GM18858 (cell line): ENCODE measurements at regions not wholly inside any gene's neighbourhood (a gene's known extent, or its start where the extent isn't known, plus 50 kb on each side); places are given as distances from the start of the nearest gene placed in this dataset.
"Not testable (repeated sequence)": the region's sequence is repeated elsewhere in the genome, so short reads cannot be mapped to it uniquely, and the experiment has no call there.

ENCODE experiments used
- ATAC-seq: cut with Tn5 transposase; IDR thresholded peaks from one replicate; pipeline ENCODE4 v1.9.1; 2021; ENCODE audit not compliant: unreplicated experiment

GRCh38 chr13:81340118-81341069 is 999.5 kb upstream of the SPRY2 start:
- not testable (repeated sequence) for ATAC-seq

GRCh38 chr13:81339666-81340065 is 998.7 kb upstream of the SPRY2 start:
- not testable (repeated sequence) for ATAC-seq

GRCh38 chr13:81334481-81334880 is 993.6 kb upstream of the SPRY2 start:
- ATAC-seq: no peak

GRCh38 chr13:81326913-81327312 is 986.0 kb upstream of the SPRY2 start:
- no peak for ATAC-seq

DNA sequence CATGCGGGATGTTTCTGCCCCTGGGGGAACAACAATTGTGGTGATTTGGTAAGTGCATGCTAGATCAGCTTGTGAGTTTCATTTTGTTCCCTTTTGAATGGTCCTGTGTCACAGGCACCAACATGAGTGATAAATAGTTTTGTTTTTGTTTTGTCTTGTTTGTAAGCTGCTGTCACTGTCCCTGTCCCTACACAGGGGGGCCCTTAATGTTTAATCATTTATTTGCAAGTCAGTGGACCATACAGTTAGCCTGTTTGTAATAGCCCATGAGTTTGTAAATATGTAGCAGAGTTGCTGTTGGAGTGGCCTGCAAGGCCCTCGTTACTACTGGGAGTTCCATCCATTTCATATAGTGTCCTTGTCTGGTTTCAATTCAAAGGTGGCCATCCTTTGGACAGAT is 979.6 kb upstream of the SPRY2 start:
- ATAC-seq: no peak

GRCh38 chr13:81319351-81319750 is 978.4 kb upstream of the SPRY2 start:
- no peak for ATAC-seq

DNA sequence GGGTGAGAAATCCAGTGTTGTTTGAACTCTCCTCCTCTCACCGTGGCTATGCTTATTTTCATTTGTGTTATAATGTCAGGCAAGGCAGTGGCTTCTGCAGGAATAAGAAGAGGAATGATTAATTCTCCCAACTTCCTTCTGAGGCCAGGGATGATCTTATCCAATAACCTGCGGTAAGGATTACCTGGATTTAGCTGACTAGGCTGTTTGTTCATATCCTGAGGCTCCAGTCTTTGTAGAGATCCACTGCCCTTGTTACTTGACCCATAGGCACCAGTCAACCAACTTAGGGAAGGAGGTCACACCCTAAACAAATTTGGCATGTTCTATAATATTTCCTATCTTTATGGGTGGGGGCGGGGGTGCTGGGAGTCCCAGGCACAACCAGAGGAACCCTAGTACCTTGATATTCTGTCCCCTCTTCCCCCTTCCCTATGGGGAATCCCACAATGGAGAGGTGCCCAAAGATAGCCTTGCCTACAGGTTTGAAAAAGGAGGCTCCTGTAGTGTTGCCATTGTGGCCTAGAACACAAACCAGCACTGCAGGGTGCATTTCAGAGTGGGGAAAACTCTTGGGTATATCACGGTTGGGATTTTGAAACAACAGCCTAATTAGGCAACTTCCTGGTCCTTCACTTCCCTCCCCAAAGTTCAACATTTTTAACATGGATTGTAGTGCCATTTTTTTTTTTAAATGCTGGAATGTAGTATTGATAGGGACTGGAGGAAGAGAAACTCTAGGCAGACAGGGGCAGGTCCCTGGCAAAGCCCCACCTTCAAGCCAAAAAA is 977.5 kb upstream of the SPRY2 start:
- ATAC-seq: no peak

DNA sequence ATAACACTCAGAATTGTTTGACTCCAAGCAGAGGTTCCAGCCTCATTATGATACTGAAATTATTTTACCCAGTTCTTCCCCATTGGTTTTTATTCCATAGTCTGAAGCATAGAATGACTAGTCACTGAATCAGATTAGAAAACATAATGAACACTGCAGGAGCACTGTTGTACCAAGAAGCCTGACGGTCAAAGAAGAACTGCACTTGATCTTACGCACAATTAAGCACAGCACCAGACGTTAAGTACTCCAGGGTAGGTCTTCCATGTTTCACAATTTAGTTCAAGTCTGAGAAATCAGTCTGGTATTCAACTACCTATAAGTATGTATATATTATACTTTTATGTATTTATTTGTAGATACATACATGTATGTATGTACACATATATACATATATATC is 973.5 kb upstream of the SPRY2 start:
- ATAC-seq: no peak

GRCh38 chr13:81305928-81306327 is 965.0 kb upstream of the SPRY2 start:
- no peak for ATAC-seq

DNA sequence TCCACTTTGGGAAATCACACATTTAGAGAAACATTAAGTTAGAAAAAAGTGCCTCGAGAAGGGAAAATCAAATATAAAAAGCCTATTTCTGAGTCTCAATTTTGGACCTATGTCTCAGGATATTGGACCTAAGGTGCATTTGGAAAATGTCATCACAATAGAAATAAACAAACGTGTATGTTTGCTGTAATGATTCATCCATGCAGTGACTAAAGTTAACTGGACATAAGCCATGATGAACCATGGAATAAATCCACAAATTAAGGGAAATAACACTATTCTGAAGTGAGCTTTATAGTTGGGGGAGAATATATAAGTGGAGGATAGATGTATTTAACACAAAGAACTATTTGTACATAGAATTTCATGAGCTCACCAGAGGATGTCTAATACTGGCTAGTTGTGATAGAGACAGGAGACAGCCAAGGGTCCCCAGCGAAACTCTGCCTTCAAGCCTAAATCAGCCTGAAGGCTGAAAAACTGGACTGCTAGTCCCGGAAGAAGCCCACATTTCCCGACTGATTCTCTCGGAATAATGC is 963.3 kb upstream of the SPRY2 start:
- ATAC-seq: no peak

DNA sequence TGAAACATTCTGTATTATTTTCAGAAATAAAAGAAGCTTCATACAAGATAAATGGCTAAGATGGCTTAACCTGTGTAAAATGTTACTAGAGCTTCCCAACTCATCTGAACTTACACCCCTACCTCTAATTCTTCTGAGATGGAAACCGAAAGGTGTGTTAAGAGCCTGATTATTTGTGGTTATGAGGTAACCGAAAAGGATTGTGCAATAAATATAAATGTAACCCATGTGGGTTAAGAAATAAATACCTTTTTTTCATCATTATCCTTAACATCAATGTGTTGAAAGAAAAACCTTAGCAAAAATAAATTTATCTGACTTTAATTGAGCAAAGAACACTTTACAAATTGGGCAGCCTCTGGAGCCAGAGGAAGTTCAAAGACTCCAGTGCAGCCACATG is 961.8 kb upstream of the SPRY2 start:
- ATAC-seq: no peak

GRCh38 chr13:81302125-81302524 is 961.2 kb upstream of the SPRY2 start:
- ATAC-seq: no peak

- ATAC-seq: no peak
Measured at GRCh38 chr13:81295177-81295576, 954.3 kb upstream of the SPRY2 start.

DNA sequence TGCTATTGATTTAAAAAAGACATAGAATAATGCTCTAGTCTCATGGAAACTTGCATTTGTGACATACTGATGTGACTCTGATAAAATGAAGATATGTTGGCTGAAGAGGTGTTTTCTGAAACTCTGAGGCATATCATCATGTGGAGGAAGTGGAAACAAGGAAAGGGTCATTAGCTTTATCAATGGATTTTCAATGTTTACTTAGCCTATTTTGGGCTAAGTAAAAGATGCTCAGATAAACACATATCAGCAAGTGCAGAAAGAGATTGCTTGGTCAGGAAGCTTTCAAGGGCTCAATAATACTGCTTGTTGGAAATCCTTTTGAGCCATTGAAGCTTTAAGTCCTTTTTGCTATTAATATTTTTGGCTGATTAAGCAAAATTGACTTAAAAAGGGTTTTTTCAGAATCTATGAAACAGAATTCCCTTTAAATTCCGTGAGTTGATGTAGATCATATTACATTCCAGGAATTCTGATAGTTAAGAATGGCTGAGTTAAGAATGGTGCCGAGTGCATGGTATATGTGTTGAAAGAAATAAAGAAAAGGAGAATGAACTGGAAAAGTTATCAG is 952.8 kb upstream of the SPRY2 start:
- no peak for ATAC-seq

DNA sequence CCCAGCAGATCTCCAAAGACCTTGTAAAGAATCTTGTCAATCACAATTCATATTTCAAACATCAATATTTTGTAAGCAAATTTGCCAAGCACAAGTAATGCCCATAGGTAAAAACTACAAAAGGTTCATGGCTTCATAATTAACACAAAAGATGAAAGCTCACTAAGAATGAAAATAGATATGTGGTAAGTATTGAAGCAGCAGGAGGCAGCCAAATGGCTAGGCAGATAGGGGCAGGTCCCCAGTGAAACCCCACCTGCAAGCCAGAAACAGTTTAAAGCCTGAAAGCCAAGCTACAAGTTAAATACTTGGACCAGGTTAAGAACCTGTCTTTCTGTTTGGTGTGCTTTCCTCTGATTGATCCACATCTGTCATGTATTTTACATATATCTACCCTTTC is 942.6 kb upstream of the SPRY2 start:
- no peak for ATAC-seq

- no peak for ATAC-seq
Measured at GRCh38 chr13:81283062-81283461, 942.1 kb upstream of the SPRY2 start.

DNA sequence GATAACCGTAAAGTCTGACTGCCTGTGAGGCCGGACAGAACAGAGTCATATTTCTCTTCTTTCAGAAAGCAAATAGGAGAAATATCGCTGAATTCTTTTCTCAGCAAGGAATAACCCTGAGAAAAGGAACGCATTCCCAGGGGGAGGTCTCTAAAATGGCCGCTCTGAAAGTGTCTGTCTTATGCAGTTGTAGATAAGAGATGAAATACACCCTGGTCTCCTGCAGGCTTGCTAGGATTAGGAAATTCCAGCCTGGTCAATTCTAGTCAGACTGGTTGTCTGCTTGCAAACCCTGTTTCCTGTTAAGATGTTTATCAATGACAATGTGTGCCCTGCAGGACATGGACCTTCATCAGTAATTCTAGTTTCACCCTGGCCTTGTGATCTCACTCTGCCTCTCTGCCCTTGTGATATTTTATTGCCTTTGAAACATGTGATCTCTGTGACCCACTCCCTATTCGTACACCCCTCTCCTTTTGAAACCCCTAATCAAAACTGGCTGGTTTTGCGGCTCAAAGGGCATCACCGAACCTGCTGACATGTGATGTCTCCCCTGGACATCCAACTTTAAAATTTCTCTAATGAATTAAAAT is 934.8 kb upstream of the SPRY2 start:
- ATAC-seq: no peak

DNA sequence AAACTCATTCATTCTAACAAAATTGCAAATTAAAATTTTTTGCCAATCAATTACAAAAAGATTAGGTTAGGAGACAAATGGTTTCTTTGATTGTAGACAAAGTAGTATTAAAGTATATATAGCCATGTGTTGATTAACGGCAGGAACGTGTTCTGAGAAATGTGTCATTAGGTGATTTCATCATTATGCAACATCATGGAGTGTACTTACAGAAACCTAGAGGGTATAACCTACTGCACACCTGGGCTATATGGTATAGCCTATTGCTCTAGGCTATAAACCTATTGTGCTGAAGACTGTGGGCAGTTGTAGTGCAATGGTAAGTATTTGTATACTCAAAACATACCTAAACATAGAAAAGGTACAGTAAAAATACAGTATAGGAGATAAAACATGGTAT is 906.8 kb upstream of the SPRY2 start:
- ATAC-seq: no peak

- no peak for ATAC-seq
Measured at GRCh38 chr13:81246556-81246955, 905.6 kb upstream of the SPRY2 start.

- no peak for ATAC-seq
Measured at GRCh38 chr13:81244011-81244410, 903.1 kb upstream of the SPRY2 start.

DNA sequence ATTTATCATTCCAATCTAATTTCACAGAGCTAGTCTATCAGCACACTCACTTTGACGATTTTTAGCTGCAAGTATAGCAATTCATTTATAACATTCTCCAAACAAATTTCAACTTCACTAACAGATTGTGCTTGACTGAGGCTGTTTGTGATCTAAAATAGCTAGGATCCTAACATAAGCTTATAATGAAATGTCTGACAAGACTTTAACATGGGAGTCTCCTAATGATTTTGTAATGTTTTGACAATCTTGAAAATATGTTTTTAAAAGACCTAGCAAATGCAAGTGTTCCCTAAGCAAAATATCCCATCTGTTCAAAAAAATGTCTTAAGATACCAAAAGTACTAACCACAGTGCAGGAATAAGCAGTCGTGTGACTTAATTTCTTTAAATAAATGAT is 889.5 kb upstream of the SPRY2 start:
- no peak for ATAC-seq
